ENCODE measurements at regions not wholly inside any gene's neighbourhood (a gene's known extent, or its start where the extent isn't known, plus 50 kb on each side); places are given as distances from the start of the nearest gene placed in this dataset.

- Histone ChIP-seq H3K36me3 (ENCODE audit: control insufficient read depth, insufficient read depth, low read length) (no peaks in the 10 kb centered on the region), H3K4me3 (ENCODE audit: low read depth, low read length) (no peak overlapping the region), H3K27me3 (replicated peaks; ENCODE audit: control insufficient read depth, insufficient read depth, low read length) (no peaks in the 10 kb centered on the region), H3K9me3 (no peaks in the 10 kb centered on the region), H3K4me1 (no peaks in the 10 kb centered on the region)
- no peak for DNase-seq
- ChIA-PET CTCF (no interaction called here), POLR2A (no interaction called here)
- H3K27ac Mint-ChIP-seq (ENCODE audit: unreplicated experiment): no peak overlapping the region
- no peak overlapping the region for H3K4me3 Mint-ChIP-seq (ENCODE audit: unreplicated experiment)
- no peaks in the 10 kb centered on the region for H3K36me3 Mint-ChIP-seq (ENCODE audit: insufficient read depth, unreplicated experiment)
- H3K9me3 Mint-ChIP-seq (ENCODE audit: unreplicated experiment): no peaks in the 10 kb centered on the region
- H3K27me3 Mint-ChIP-seq (ENCODE audit: insufficient read depth, unreplicated experiment): peaks cover 14% of the 10 kb centered on the region
- no peaks in the 10 kb centered on the region for H3K4me1 Mint-ChIP-seq (ENCODE audit: low read depth, unreplicated experiment)
- BruUV-seq (replicated peaks): no TSS peak
- intact Hi-C loops (cut with micrococcal nuclease; ENCODE audit: unreplicated experiment): no loop called here
- TF ChIP-seq CTCF (IDR thresholded peaks at IDR 0.05; ENCODE audit: insufficient read depth in 1 of 2, low read depth in 1 of 2, low read length in 1 of 2, severe bottlenecking in 1 of 2, unreplicated experiment in 1 of 2): no peak
Observed at GRCh38 chr10:63896992-63897391, 375.8 kb downstream of the REEP3 start.

- Mint-ChIP-seq H3K4me3 (ENCODE audit: unreplicated experiment) (no peak overlapping the region), H3K27ac (ENCODE audit: unreplicated experiment) (no peak overlapping the region), H3K36me3 (ENCODE audit: insufficient read depth, unreplicated experiment) (no peaks in the 10 kb centered on the region), H3K4me1 (ENCODE audit: low read depth, unreplicated experiment) (no peaks in the 10 kb centered on the region), H3K9me3 (ENCODE audit: unreplicated experiment) (no peaks in the 10 kb centered on the region), H3K27me3 (ENCODE audit: insufficient read depth, unreplicated experiment) (peaks cover 10% of the 10 kb centered on the region)
- TF ChIP-seq CTCF (IDR thresholded peaks at IDR 0.05; ENCODE audit: insufficient read depth in 1 of 2, low read depth in 1 of 2, low read length in 1 of 2, severe bottlenecking in 1 of 2, unreplicated experiment in 1 of 2): no peak
- ChIA-PET CTCF (no interaction called here), POLR2A (no interaction called here)
- Histone ChIP-seq H3K27me3 (replicated peaks; ENCODE audit: control insufficient read depth, insufficient read depth, low read length) (no peaks in the 10 kb centered on the region), H3K4me3 (ENCODE audit: low read depth, low read length) (no peak overlapping the region), H3K9me3 (no peaks in the 10 kb centered on the region), H3K4me1 (no peaks in the 10 kb centered on the region), H3K36me3 (ENCODE audit: control insufficient read depth, insufficient read depth, low read length) (no peaks in the 10 kb centered on the region)
- no TSS peak for BruUV-seq (replicated peaks)
- intact Hi-C loops (cut with micrococcal nuclease; ENCODE audit: unreplicated experiment): loop anchor here (2.0 kb wide), 1 partner anchor 33 kb away; no protein-coding TSS in a partner anchor
- DNase-seq: no peak
Observed at GRCh38 chr10:63899673-63900300, 378.6 kb downstream of the REEP3 start.

- H3K9me3 ChIP-seq: no peaks in the 10 kb centered on the region
- Mint-ChIP-seq H3K36me3 (ENCODE audit: insufficient read depth, unreplicated experiment) (no peaks in the 10 kb centered on the region), H3K4me3 (ENCODE audit: unreplicated experiment) (no peak overlapping the region), H3K27me3 (ENCODE audit: insufficient read depth, unreplicated experiment) (peaks cover 7% of the 10 kb centered on the region), H3K27ac (ENCODE audit: unreplicated experiment) (no peak overlapping the region), H3K4me1 (ENCODE audit: low read depth, unreplicated experiment) (no peaks in the 10 kb centered on the region), H3K9me3 (ENCODE audit: unreplicated experiment) (no peaks in the 10 kb centered on the region)
- no peaks in the 10 kb centered on the region for H3K27me3 ChIP-seq (replicated peaks; ENCODE audit: control insufficient read depth, insufficient read depth, low read length)
- no TSS peak for BruUV-seq (replicated peaks)
- ChIA-PET CTCF (interaction anchor here (1.0 to 1.1 kb wide), 2 partner anchors 34 to 76 kb away, joined by 3 read pairs; no protein-coding TSS in a partner anchor), POLR2A (no interaction called here)
- H3K4me3 ChIP-seq (ENCODE audit: low read depth, low read length): no peak overlapping the region
- H3K4me1 ChIP-seq: no peaks in the 10 kb centered on the region
- no peaks in the 10 kb centered on the region for H3K36me3 ChIP-seq (ENCODE audit: control insufficient read depth, insufficient read depth, low read length)
- DNase-seq: peak in 1 of 2 experiments; percentile 49
- intact Hi-C loops (cut with micrococcal nuclease; ENCODE audit: unreplicated experiment): loop anchor here (1.0 to 2.0 kb wide), 2 partner anchors 34 to 76 kb away; no protein-coding TSS in a partner anchor
- TF ChIP-seq CTCF (IDR thresholded peaks at IDR 0.05; ENCODE audit: insufficient read depth in 1 of 2, low read depth in 1 of 2, low read length in 1 of 2, severe bottlenecking in 1 of 2, unreplicated experiment in 1 of 2): peak; percentile 72 to 80
Observed at GRCh38 chr10:63901228-63901627, 380.0 kb downstream of the REEP3 start.

All from Caco-2 (cell line).